GM12873 (cell line): ENCODE measurements at regions not wholly inside any gene's neighbourhood (a gene's known extent, or its start where the extent isn't known, plus 50 kb on each side); places are given as distances from the start of the nearest gene placed in this dataset.

Experiments
- TF ChIP-seq, protein P1 (sequence below): IDR thresholded peaks from 2 replicates; pipeline ENCODE4 v1.5.1; 2012; ENCODE audit warnings: low read depth, mild to moderate bottlenecking, moderate library complexity, low read length, control low read depth; ENCODE audit not compliant: insufficient read depth; ENCODE audit errors: missing control alignments

DNA sequence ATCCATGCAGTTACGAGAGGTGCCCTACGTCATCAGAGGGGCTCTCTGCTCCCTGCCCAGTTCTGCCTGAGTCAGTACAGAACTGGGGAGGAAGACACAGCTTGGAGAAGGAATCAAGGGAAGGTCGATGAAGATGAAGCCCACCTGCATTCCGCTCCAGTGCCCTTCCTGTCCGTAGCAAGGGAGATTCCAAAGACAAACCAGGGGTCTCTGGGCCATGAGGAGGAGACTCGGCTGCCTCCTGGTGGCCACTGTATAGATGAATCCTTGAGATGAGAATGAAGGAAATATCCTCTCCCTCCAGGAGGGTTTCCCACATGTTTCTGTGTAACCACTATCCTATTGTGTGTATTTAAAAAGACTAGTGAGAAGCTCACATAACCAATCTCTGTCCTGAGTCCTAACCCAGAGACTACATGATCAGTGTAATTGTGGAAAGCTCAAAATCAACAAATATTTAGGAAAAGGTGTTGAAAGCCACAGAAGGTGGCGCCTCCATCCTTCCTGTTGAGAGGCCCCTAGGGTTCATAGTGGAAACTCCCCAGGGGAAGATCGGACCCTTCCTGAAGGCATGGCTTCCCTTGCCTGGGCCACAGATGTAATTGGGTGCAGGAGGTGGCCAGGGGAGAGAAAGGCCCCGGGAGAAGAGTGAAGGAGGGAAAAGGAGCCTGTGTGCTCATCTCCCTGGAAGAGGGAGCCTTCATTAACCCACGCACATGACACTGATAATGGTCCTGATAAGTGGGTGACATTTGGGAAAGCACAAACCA, 67.0 kb upstream of the LYZL2 start:
- TF ChIP-seq, protein P1, sequence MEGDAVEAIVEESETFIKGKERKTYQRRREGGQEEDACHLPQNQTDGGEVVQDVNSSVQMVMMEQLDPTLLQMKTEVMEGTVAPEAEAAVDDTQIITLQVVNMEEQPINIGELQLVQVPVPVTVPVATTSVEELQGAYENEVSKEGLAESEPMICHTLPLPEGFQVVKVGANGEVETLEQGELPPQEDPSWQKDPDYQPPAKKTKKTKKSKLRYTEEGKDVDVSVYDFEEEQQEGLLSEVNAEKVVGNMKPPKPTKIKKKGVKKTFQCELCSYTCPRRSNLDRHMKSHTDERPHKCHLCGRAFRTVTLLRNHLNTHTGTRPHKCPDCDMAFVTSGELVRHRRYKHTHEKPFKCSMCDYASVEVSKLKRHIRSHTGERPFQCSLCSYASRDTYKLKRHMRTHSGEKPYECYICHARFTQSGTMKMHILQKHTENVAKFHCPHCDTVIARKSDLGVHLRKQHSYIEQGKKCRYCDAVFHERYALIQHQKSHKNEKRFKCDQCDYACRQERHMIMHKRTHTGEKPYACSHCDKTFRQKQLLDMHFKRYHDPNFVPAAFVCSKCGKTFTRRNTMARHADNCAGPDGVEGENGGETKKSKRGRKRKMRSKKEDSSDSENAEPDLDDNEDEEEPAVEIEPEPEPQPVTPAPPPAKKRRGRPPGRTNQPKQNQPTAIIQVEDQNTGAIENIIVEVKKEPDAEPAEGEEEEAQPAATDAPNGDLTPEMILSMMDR: peak; percentile 36

DNA sequence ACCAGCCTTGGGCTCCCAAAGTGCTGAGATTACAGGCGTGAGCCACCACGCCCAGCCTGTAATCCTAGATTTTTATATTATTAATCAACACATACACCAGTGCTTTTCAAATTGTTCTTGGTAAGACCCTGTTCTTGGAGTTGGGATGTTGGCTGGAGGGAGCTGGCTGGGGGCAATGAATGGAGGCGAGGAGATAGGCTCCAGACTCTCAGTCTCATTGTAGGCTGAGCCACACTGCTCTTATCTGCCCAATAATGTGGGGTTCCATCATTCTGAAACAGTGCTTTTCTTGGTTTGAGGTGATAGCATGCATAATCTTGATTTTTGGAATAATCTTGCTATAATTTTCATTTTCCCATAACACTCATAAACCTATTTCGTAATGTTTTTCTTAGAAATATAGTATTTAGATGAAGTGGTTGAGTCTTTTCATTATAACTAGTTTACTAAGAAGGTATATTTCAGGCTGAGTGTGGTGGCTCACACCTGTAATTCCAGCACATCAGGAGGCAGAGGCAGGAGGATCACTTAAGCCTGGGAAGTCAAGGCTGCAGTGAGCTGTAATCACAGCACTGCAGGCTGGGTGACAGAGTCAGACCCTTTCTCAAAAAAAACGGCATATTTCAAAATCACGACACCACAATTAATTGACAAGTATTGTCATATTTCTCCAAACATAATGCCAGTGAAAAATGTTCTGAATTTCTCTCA, 65.1 kb upstream of the LYZL2 start:
- TF ChIP-seq, protein P1: no peak

DNA sequence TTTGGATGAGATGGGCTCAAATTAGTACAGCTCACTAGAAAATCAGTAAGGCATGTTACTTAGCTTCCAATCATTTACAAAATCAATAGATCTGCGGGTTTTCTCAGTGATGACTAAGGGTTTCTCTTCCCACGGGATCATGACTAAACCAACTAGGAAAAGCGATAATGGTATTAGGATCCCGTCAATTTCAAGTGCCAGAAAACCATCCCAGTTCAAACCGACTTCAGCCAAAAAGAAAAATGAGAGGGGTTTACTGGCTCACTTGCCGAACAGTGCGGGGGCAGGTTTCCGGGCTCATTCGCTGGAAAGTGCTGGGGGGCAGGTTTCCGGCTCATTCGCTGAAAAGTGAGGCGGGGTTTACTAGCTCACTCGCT, 62.1 kb upstream of the LYZL2 start:
- TF ChIP-seq, protein P1: no peak

DNA sequence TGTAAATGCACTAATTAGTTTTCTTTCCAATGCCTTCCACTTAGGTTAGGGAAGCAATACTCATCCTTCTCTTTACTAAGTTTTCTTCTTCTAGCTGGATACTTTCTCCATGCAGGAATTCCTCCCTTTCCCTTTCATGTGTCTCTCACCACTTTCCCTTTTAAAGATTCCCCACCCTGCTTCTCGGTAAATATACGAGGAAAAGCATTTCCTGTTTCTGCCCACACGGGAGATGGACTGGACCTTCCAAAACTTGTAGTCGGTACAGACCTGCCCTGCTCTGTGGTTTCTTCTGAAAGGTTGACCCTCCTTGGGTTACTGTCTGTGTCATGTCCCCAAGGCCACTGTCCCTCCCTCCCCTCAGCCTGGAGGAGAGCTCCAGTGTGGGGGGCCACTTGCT, 58.9 kb upstream of the LYZL2 start:
- TF ChIP-seq, protein P1: no peak

DNA sequence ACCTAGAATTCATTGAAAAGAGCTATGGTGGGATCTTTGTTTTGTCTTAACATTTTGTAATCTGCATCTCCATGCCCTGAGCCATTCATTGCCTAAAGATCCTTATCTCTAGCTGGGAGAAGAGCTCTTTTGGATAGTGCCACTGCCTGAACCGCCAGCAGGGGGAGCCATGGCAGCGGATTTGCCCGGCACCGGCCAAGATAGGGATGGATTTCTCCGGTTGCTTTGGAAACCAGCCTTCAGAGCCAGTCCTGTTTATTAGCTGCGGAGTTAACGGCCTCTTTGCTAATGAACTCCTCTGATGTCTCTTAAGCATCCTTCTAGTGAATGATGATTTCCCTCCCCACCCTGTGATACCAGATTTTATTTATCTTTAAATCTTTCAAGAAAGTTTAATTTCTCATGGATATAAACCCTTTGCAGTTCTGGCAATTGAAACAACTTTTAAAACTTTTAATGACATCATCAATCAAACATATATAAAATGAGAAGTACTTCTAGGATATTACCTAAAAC, 58.2 kb upstream of the LYZL2 start:
- TF ChIP-seq, protein P1: peak; percentile 95

DNA sequence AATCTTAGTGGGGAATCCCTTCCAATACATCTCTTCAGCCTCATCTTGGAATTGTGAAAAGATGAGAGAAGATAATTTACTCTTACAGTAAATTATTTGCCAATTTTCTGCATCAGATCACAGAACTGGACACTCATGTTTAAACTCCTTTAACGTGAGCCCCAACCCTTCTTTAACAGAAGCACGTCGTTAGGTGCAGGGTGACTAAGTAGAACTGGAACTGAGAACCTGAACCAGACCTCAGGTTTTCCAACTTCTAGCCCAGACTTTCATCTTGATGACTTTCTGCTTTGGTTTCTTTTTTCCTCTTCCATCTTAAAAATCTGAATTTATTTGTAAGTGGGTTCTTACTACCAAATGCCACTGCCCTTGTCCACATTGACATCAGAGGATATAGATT, 57.2 kb upstream of the LYZL2 start:
- TF ChIP-seq, protein P1: no peak

DNA sequence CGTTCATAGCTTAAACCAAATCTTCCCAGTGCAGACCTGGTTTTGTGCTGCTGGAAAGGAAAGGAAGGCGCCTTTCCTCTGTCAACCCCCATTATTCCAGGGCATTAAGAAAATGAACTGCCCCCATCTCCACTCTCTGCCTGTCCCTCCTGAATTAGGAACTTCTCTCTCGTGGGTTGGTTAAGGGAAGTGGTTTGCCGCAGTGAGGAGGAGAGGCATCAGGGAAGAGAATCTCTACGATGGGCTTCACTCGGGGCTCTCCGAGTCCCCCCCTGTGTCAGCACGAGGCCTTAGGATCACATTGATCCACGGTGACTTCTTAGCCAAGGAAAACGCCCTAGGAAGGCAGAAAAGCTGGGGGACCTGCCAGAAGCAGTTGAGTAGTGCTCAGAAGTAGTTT, 53.9 kb upstream of the LYZL2 start:
- TF ChIP-seq, protein P1: no peak
